ENCODE measurements at regions not wholly inside any gene's neighbourhood (a gene's known extent, or its start where the extent isn't known, plus 50 kb on each side); places are given as distances from the start of the nearest gene placed in this dataset.

DNA sequence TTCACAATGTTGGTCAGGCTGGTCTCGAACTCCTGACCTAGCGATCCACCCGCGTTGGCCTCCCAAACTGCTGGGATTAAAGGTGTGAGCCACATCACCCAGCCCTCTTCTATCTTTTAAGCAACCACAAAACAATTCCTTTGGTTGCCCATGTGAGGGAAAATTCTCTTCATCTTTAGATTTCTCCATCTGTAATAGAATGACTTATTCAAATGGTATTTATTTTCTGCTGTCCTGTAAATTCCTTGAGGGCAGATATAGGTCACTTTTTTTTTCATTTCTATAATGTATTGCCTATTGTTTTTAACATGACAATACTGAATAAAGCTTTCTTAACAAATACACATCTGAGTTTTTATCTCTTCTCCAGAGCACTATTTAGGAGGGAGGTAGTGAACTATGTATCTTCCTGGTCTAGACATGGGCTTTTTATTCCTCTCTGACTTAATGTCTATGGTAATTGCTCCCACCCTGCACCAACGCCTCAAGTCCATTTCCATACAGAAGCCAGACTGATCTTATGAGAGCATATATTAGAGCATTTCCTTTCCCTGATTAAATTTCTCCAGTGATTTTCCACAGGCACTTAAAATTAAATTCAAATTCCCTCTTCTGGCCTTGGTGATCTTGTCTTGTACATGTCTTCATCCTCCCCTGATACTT, 595.6 kb downstream of the CAAP1 start:
- DNase-seq (ENCODE audit: low read depth in 1 of 2, low spot score in 1 of 2): peak in 1 of 2 donors; percentile 52
- Histone ChIP-seq H3K9me3 (ENCODE audit: low read depth) (no peaks in the 10 kb centered on the region), H3K4me1 (ENCODE audit: low read depth) (no peaks in the 10 kb centered on the region), H3K4me3 (no peak overlapping the region), H3K36me3 (no peaks in the 10 kb centered on the region), H3K27me3 (no peaks in the 10 kb centered on the region), H3K27ac (no peak overlapping the region)
- TF ChIP-seq, protein P1, sequence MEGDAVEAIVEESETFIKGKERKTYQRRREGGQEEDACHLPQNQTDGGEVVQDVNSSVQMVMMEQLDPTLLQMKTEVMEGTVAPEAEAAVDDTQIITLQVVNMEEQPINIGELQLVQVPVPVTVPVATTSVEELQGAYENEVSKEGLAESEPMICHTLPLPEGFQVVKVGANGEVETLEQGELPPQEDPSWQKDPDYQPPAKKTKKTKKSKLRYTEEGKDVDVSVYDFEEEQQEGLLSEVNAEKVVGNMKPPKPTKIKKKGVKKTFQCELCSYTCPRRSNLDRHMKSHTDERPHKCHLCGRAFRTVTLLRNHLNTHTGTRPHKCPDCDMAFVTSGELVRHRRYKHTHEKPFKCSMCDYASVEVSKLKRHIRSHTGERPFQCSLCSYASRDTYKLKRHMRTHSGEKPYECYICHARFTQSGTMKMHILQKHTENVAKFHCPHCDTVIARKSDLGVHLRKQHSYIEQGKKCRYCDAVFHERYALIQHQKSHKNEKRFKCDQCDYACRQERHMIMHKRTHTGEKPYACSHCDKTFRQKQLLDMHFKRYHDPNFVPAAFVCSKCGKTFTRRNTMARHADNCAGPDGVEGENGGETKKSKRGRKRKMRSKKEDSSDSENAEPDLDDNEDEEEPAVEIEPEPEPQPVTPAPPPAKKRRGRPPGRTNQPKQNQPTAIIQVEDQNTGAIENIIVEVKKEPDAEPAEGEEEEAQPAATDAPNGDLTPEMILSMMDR (IDR thresholded peaks at IDR 0.05; ENCODE audit: low read depth, low read length): no peak

DNA sequence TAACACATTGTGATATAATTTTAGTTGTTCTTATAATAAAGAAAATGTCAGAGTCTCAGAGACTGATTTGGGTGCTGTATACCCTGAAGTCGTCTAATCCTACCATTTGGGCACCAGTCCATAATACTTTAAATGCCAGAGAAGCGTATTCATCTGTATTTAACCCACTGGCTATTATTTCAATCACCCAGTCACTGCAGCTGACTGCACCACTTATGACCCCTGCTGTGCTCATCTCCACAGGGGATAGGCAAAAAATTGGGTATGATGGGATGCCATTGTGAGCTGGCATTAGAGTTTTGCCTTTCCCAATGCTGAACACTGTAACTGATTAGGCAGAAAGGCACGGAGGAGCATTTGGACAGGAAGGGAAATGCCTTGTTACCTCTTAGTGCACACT, 599.7 kb downstream of the CAAP1 start:
- Histone ChIP-seq H3K27me3 (no peaks in the 10 kb centered on the region), H3K9me3 (ENCODE audit: low read depth) (no peaks in the 10 kb centered on the region), H3K36me3 (no peaks in the 10 kb centered on the region), H3K4me3 (no peak overlapping the region), H3K27ac (no peak overlapping the region), H3K4me1 (ENCODE audit: low read depth) (no peaks in the 10 kb centered on the region)
- TF ChIP-seq, protein P1 (IDR thresholded peaks at IDR 0.05; ENCODE audit: low read depth, low read length): no peak
- DNase-seq (ENCODE audit: low read depth in 1 of 2, low spot score in 1 of 2): peak in 1 of 2 donors; percentile 39

DNA sequence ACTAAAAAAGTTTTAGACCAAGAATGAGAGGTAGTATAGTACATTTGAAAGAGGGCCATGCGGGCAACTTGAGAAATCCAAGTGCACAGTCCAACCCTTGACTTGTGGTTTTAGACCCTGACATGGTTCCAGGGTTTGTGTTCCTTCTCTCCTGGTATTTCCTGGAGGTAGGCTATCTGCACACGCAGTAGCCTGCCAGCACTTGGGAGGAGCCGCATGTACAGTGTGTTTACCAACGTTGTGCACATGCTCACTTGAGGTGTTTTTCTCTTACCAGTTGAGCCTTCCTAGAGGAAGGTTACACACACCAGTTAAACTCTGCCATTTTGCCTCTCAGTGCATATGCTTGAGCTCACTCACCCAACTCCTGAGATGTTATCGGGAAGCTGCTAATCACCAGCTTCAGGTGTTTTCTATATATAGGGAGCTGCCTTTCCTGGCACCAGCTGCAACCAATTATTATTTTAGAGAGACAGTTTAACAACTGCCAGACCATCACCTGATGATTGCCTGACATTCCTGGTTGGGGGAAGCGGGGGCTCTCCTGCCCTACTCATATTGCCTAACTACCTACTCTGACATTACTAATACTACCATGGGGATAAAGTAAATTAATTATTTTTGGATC, 593.4 kb upstream of the TUSC1 start:
- TF ChIP-seq, protein P1 (IDR thresholded peaks at IDR 0.05; ENCODE audit: low read depth, low read length): no peak
- no peaks in the 10 kb centered on the region for H3K4me1 ChIP-seq (ENCODE audit: low read depth)
- H3K27ac ChIP-seq: no peak overlapping the region

DNA sequence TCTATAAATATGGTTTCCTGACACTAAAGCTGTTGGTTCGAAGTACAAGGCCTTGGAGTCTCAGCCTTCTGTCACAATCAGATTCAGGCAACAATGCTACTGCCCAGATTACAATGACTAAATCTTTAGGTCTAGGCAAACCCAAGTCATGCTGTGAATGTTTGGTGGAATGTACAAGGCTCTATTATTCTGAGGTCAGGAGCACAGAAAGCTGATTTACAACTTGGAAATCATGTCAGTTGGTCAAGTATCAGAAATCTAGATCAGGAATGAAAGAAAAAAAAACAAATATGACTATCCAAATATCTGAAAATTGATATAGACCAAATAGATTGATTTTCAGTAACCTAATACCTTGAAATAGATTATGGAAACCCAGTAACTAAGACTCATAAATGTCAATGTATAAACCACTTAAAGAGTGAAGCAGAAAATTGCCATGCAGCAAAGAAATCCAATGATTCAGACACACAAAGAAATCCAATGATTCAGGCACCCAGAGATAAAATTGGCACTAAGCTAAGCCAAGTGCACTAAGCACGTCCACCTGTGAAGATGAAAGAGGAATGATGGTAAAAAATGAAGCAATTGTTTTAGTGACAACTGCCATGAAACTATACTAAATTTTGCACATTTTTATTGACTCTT, 588.0 kb upstream of the TUSC1 start:
- TF ChIP-seq, protein P1 (IDR thresholded peaks at IDR 0.05; ENCODE audit: low read depth, low read length): no peak
- Histone ChIP-seq H3K27me3 (no peaks in the 10 kb centered on the region), H3K27ac (no peak overlapping the region), H3K4me3 (no peak overlapping the region), H3K36me3 (no peaks in the 10 kb centered on the region), H3K4me1 (ENCODE audit: low read depth) (no peaks in the 10 kb centered on the region), H3K9me3 (ENCODE audit: low read depth) (no peaks in the 10 kb centered on the region)
- no peak for DNase-seq (ENCODE audit: low read depth in 1 of 2, low spot score in 1 of 2)

More for the DNA sequence above, 593.4 kb upstream of the TUSC1 start:
- no peak overlapping the region for H3K4me3 ChIP-seq
- H3K36me3 ChIP-seq: no peaks in the 10 kb centered on the region
- DNase-seq (ENCODE audit: low read depth in 1 of 2, low spot score in 1 of 2): peak in 1 of 2 donors; percentile 50
- H3K27me3 ChIP-seq: no peaks in the 10 kb centered on the region
- no peaks in the 10 kb centered on the region for H3K9me3 ChIP-seq (ENCODE audit: low read depth)

DNA sequence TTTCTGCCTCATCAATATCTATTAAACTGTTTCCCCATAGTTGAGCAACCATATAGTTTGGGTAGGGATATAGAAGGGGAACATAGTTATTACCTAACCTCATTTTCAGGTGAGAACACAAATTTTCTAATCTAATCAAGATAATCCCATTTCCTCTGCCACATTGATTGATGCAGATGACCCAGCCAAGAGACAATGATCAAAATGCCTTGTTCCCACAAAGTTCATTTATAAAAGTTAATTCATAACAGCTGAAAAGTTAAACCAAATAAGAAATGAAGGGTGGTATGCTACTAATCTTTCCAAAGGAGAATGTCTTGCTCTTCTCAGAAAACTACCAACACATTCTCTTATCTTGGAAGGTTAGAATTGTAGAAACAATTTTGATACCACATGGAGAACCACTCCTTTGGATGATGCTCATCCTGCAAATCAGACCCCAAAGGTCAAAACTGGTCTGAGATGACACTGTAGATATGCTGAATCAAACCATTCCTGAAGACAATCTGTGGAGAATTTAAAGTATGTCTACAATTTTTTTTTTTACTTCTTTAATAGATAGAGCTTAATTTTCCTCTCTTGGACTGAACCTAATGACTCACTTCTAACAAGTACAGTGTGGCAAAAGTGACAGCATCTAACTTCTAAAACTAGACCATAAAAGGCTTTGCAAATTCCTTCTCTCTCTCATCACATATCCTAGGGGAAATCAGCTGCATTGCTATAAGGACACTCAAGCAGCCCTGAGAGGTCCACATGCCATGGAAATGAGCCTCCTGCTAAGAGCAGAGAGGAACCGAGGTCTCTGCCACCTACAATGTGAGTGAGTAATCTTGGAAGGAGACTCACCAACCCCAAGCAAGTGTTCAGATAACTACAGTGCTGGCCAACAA, 586.7 kb upstream of the TUSC1 start:
- DNase-seq (ENCODE audit: low read depth in 1 of 2, low spot score in 1 of 2): peak in 1 of 2 donors; percentile 59
- TF ChIP-seq, protein P1 (IDR thresholded peaks at IDR 0.05; ENCODE audit: low read depth, low read length): no peak
- Histone ChIP-seq H3K4me3 (no peak overlapping the region), H3K27me3 (no peaks in the 10 kb centered on the region), H3K27ac (no peak overlapping the region), H3K36me3 (no peaks in the 10 kb centered on the region), H3K4me1 (ENCODE audit: low read depth) (no peaks in the 10 kb centered on the region), H3K9me3 (ENCODE audit: low read depth) (no peaks in the 10 kb centered on the region)
